ENCODE measurements at regions not wholly inside any gene's neighbourhood (a gene's known extent, or its start where the extent isn't known, plus 50 kb on each side); places are given as distances from the start of the nearest gene placed in this dataset.

DNA sequence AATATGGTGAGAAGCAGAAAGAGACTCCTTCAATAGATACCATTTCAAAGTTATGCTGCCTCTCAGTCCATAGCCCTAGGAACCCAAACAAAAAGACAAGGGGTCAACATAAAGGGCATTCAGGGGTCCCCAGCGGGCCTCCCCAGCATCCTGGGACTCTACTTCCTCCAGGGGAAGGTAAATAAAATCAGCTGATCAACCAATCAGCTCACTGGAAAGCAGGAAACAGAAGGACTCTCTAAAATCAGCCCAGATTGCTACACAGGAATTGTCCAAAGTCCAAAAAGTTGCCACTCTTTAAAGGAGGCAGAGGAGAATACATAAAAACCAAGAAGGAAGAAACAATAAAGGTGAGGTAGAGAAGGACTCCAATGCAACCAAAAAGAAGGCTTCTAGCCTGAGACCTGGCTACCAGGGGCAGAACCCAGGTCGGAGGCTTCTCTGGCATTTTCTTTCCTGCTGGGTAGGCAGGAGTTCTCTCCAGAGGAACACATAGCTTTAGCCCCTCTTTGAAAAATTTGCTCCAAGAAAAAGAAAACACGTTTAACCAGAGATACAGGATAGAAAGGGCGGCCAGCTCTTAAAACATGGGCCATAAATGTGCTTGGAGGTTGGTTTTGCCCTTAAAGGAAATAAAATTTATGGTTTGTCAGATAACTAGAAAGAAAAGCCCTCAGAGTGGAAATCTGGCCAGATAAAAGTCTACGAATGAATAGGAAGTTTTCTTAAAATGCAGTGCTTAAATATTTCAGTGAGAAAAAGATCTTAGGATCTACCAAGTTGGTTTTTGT, 404.6 kb downstream of the SOX9 start:
- ChIA-PET POLR2A (ENCODE audit: partially characterized antibody) (no interaction called here), CTCF (ENCODE audit: partially characterized antibody) (interaction anchor here (1.0 kb wide), 1 partner anchor 14 kb away, joined by 3 read pairs; no protein-coding TSS in a partner anchor)
- H3K4me3 Mint-ChIP-seq: no peak overlapping the region
- H3K4me1 ChIP-seq (ENCODE audit: insufficient read depth, low read length): no peaks in the 10 kb centered on the region
- no peaks in the 10 kb centered on the region for H3K9me3 ChIP-seq (ENCODE audit: control insufficient read depth in 1 of 2, low read length in 2 of 2)
- H3K36me3 ChIP-seq (ENCODE audit: insufficient read depth, low read length): no peaks in the 10 kb centered on the region
- H3K27me3 Mint-ChIP-seq: peaks cover 2 to 3% of the 10 kb centered on the region in 2 donors
- peaks cover 0 to 6% (median 2%) of the 10 kb centered on the region in 4 donors for H3K4me1 Mint-ChIP-seq
- no peaks in the 10 kb centered on the region for H3K27me3 ChIP-seq (ENCODE audit: insufficient read depth, low read length)
- no peaks in the 10 kb centered on the region for H3K36me3 Mint-ChIP-seq
- H3K27ac Mint-ChIP-seq: no peak overlapping the region
- H3K27ac ChIP-seq (ENCODE audit: low read depth, low read length): no peak overlapping the region
- DNase-seq: no peak
- intact Hi-C loops (cut with micrococcal nuclease): no loop called here
- H3K4me3 ChIP-seq (ENCODE audit: low read length in 2 of 2): no peak overlapping the region
- no peaks in the 10 kb centered on the region for H3K9me3 Mint-ChIP-seq

DNA sequence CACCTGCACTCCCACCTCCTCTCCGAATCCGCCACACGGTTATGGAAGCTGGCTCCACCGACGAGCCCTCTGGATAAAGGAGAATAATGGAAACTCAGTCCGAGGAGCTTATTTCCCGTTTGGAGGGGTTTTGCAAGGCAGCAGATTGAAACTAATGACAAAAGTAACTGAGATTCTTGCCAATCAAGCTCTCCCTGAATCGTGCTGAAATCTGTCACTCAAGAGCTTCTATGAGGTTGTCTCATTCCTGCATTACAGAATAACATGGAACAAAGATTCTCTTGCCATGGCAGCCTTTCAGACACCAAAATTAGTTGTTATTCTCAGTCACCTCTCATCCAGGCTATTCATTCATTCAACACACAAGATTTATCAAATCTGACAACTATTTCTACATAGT, 405.9 kb downstream of the SOX9 start:
- H3K4me1 ChIP-seq (ENCODE audit: insufficient read depth, low read length): no peaks in the 10 kb centered on the region
- Mint-ChIP-seq H3K9me3 (no peaks in the 10 kb centered on the region), H3K27me3 (peaks cover 2 to 5% of the 10 kb centered on the region in 2 donors), H3K4me3 (no peak overlapping the region), H3K36me3 (no peaks in the 10 kb centered on the region), H3K4me1 (peaks cover 0 to 6% (median 2%) of the 10 kb centered on the region in 4 donors), H3K27ac (no peak overlapping the region)
- H3K27me3 ChIP-seq (ENCODE audit: insufficient read depth, low read length): no peaks in the 10 kb centered on the region
- no peaks in the 10 kb centered on the region for H3K9me3 ChIP-seq (ENCODE audit: control insufficient read depth in 1 of 2, low read length in 2 of 2)
- DNase-seq: no peak
- CTCF ChIA-PET (ENCODE audit: partially characterized antibody): no interaction called here
- POLR2A ChIA-PET (ENCODE audit: partially characterized antibody): no interaction called here
- H3K4me3 ChIP-seq (ENCODE audit: low read length in 2 of 2): no peak overlapping the region
- no peak overlapping the region for H3K27ac ChIP-seq (ENCODE audit: low read depth, low read length)
- intact Hi-C loops (cut with micrococcal nuclease): no loop called here
- no peaks in the 10 kb centered on the region for H3K36me3 ChIP-seq (ENCODE audit: insufficient read depth, low read length)

DNA sequence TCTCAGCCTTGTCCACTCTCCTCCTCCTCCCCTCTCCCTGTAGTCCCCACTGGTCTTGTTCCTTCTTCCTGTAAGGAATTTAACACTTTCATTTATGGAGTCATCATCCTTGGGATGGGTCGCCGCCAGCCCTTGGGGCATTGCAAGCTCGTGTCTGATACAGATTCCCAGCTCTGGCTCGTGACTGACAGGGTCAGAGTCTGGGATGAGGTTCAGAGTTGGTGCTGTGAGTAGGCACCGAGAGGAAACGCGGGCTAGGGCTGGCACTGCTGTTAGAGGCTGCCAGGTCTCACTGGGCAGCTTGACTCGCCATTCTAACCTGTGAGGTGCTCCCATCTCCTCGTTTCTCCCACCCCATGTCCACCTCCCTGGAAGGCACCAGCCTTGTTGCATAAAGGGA, 407.0 kb downstream of the SOX9 start:
- no peaks in the 10 kb centered on the region for H3K9me3 ChIP-seq (ENCODE audit: control insufficient read depth in 1 of 2, low read length in 2 of 2)
- no peak overlapping the region for H3K27ac Mint-ChIP-seq
- H3K27me3 ChIP-seq (ENCODE audit: insufficient read depth, low read length): no peaks in the 10 kb centered on the region
- H3K36me3 ChIP-seq (ENCODE audit: insufficient read depth, low read length): no peaks in the 10 kb centered on the region
- H3K27me3 Mint-ChIP-seq: peaks cover 2 to 4% of the 10 kb centered on the region in 2 donors
- intact Hi-C loops (cut with micrococcal nuclease): no loop called here
- no peak for DNase-seq
- no peaks in the 10 kb centered on the region for H3K9me3 Mint-ChIP-seq
- ChIA-PET CTCF (ENCODE audit: partially characterized antibody) (no interaction called here), POLR2A (ENCODE audit: partially characterized antibody) (no interaction called here)
- H3K4me3 ChIP-seq (ENCODE audit: low read length in 2 of 2): no peak overlapping the region
- peak overlapping the region in 1 of 8 donors; percentile 55 for H3K4me3 Mint-ChIP-seq
- H3K36me3 Mint-ChIP-seq: no peaks in the 10 kb centered on the region
- peaks cover 0 to 8% (median 3%) of the 10 kb centered on the region in 4 donors for H3K4me1 Mint-ChIP-seq
- no peaks in the 10 kb centered on the region for H3K4me1 ChIP-seq (ENCODE audit: insufficient read depth, low read length)
- H3K27ac ChIP-seq (ENCODE audit: low read depth, low read length): no peak overlapping the region

DNA sequence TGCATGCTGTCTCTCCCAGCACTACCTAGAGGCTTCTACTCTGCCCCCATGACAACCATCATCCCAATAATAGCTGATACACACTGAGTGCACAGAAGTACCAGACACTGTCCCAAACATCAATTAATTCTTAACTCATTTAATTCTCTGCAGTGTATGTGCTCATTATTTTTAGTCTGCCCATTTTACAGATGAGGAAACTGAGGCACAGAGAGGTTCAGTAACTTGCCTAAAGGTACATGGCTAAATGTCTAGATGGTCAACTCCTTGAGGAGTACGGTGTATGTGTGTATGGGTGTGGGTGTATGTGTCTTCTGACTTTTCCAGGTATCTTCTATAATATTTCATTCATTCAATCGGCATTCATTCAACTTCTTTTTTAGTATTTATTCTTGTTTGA, 407.9 kb downstream of the SOX9 start:
- ChIA-PET CTCF (ENCODE audit: partially characterized antibody) (no interaction called here), POLR2A (ENCODE audit: partially characterized antibody) (no interaction called here)
- Mint-ChIP-seq H3K27ac (no peak overlapping the region), H3K4me3 (no peak overlapping the region), H3K9me3 (no peaks in the 10 kb centered on the region), H3K4me1 (peaks cover 0 to 8% (median 3%) of the 10 kb centered on the region in 4 donors), H3K27me3 (peaks cover 2 to 4% of the 10 kb centered on the region in 2 donors), H3K36me3 (no peaks in the 10 kb centered on the region)
- H3K27me3 ChIP-seq (ENCODE audit: insufficient read depth, low read length): no peaks in the 10 kb centered on the region
- H3K4me1 ChIP-seq (ENCODE audit: insufficient read depth, low read length): no peaks in the 10 kb centered on the region
- no peak for DNase-seq
- H3K36me3 ChIP-seq (ENCODE audit: insufficient read depth, low read length): no peaks in the 10 kb centered on the region
- H3K4me3 ChIP-seq (ENCODE audit: low read length in 2 of 2): no peak overlapping the region
- intact Hi-C loops (cut with micrococcal nuclease): no loop called here
- no peaks in the 10 kb centered on the region for H3K9me3 ChIP-seq (ENCODE audit: control insufficient read depth in 1 of 2, low read length in 2 of 2)
- no peak overlapping the region for H3K27ac ChIP-seq (ENCODE audit: low read depth, low read length)

DNA sequence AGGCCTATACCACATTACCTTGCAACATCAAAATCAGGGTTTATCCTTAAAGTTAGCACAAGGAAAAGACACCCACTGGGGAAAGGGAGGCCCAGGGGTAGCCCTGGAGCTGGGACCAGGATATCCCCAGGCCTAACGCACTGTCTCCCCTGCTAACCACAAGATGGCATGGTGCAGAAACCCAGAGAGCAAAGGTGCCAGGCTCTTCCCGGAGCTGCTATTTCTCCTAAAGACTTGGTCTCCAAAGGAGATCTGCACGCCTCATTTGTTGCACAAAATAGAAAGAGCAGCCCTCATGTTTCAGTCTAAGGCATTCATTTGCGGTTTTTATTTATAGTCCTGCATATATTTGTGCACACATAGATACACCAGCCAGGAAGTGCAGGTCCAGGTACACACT, 408.6 kb downstream of the SOX9 start:
- H3K36me3 Mint-ChIP-seq: no peaks in the 10 kb centered on the region
- POLR2A ChIA-PET (ENCODE audit: partially characterized antibody): no interaction called here

DNA sequence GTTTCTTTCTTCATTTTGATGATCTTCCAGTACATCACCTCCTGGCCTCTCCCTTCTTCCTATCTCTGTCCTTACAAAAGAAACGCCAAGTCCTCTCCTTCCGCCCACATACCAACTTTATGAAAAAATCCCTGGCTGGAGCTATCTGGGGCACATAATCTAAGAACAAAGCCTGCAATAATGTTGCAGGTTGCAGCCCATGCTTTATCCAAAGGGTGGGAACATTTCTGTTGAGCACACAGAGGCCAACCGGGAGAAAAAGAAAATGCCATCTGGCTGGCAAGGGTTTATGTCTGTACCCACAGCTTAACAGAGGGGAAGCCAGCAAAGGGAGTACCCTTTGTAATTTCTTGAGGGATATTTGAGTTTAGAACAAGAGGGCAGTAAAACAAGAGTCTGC, 409.6 kb downstream of the SOX9 start:
- intact Hi-C loops (cut with micrococcal nuclease): no loop called here
- H3K4me3 Mint-ChIP-seq: no peak overlapping the region
- no peaks in the 10 kb centered on the region for H3K9me3 Mint-ChIP-seq
- Histone ChIP-seq H3K4me1 (ENCODE audit: insufficient read depth, low read length) (no peaks in the 10 kb centered on the region), H3K27ac (ENCODE audit: low read depth, low read length) (no peak overlapping the region), H3K4me3 (ENCODE audit: low read length in 2 of 2) (no peak overlapping the region), H3K27me3 (ENCODE audit: insufficient read depth, low read length) (no peaks in the 10 kb centered on the region), H3K9me3 (ENCODE audit: control insufficient read depth in 1 of 2, low read length in 2 of 2) (no peaks in the 10 kb centered on the region), H3K36me3 (ENCODE audit: insufficient read depth, low read length) (no peaks in the 10 kb centered on the region)
- no peak for DNase-seq
- ChIA-PET POLR2A (ENCODE audit: partially characterized antibody) (interaction anchor here (0.7 kb wide), 1 partner anchor 82 kb away, joined by 3 read pairs; no protein-coding TSS in a partner anchor), CTCF (ENCODE audit: partially characterized antibody) (interaction anchor here (1.5 kb wide), 1 partner anchor 8 kb away, joined by 3 read pairs; no protein-coding TSS in a partner anchor)
- no peak overlapping the region for H3K27ac Mint-ChIP-seq
- peaks cover 0 to 4% (median 2%) of the 10 kb centered on the region in 4 donors for H3K4me1 Mint-ChIP-seq
- peaks cover 2 to 5% of the 10 kb centered on the region in 2 donors for H3K27me3 Mint-ChIP-seq
- no peaks in the 10 kb centered on the region for H3K36me3 Mint-ChIP-seq

More for the DNA sequence above, 408.6 kb downstream of the SOX9 start:
- DNase-seq: no peak
- intact Hi-C loops (cut with micrococcal nuclease): no loop called here
- Histone ChIP-seq H3K4me1 (ENCODE audit: insufficient read depth, low read length) (no peaks in the 10 kb centered on the region), H3K4me3 (ENCODE audit: low read length in 2 of 2) (no peak overlapping the region), H3K27me3 (ENCODE audit: insufficient read depth, low read length) (no peaks in the 10 kb centered on the region), H3K36me3 (ENCODE audit: insufficient read depth, low read length) (no peaks in the 10 kb centered on the region), H3K9me3 (ENCODE audit: control insufficient read depth in 1 of 2, low read length in 2 of 2) (no peaks in the 10 kb centered on the region), H3K27ac (ENCODE audit: low read depth, low read length) (no peak overlapping the region)
- no peak overlapping the region for H3K27ac Mint-ChIP-seq
- H3K27me3 Mint-ChIP-seq: peaks cover 2 to 4% of the 10 kb centered on the region in 2 donors
- H3K9me3 Mint-ChIP-seq: no peaks in the 10 kb centered on the region
- CTCF ChIA-PET (ENCODE audit: partially characterized antibody): interaction anchor here (1.5 kb wide), 1 partner anchor 10 kb away, joined by 3 read pairs; no protein-coding TSS in a partner anchor
- H3K4me3 Mint-ChIP-seq: no peak overlapping the region
- H3K4me1 Mint-ChIP-seq: peaks cover 0 to 8% (median 2%) of the 10 kb centered on the region in 4 donors

DNA sequence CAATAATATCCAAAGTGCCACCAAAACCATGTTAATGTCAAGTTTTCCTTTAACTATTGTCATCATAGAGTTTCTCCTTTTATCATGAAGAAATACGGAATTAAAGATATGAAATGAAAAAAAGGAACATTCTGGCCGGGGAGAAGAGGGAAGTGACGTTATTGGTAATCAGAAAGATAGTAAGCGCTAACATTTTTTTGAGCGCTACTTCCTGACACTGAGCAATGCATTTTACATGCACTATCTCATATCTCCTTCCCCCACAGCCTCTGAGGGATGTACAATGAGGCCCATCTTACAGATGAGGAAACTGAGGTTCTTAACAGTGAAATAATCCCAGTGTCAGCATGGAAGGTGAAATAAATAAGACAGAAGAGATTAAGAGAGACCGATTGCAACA, 410.9 kb downstream of the SOX9 start:
- H3K27me3 Mint-ChIP-seq: peaks cover 5 to 7% of the 10 kb centered on the region in 2 donors
- intact Hi-C loops (cut with micrococcal nuclease): no loop called here
- H3K27ac Mint-ChIP-seq: no peak overlapping the region
- no peaks in the 10 kb centered on the region for H3K9me3 Mint-ChIP-seq
- no peak overlapping the region for H3K4me3 ChIP-seq (ENCODE audit: low read length in 2 of 2)
- ChIA-PET POLR2A (ENCODE audit: partially characterized antibody) (no interaction called here), CTCF (ENCODE audit: partially characterized antibody) (no interaction called here)
- no peaks in the 10 kb centered on the region for H3K9me3 ChIP-seq (ENCODE audit: control insufficient read depth in 1 of 2, low read length in 2 of 2)
- H3K4me1 ChIP-seq (ENCODE audit: insufficient read depth, low read length): no peaks in the 10 kb centered on the region
- H3K36me3 Mint-ChIP-seq: no peaks in the 10 kb centered on the region
- DNase-seq: no peak
- H3K27ac ChIP-seq (ENCODE audit: low read depth, low read length): no peak overlapping the region
- H3K27me3 ChIP-seq (ENCODE audit: insufficient read depth, low read length): no peaks in the 10 kb centered on the region
- H3K4me3 Mint-ChIP-seq: no peak overlapping the region
- peaks cover 0 to 4% (median 2%) of the 10 kb centered on the region in 4 donors for H3K4me1 Mint-ChIP-seq
- no peaks in the 10 kb centered on the region for H3K36me3 ChIP-seq (ENCODE audit: insufficient read depth, low read length)

Data from CD4-positive, alpha-beta memory T cell (primary cell).